Astrocyte of the spinal cord (primary cell): ENCODE measurements at regions not wholly inside any gene's neighbourhood (a gene's known extent, or its start where the extent isn't known, plus 50 kb on each side); places are given as distances from the start of the nearest gene placed in this dataset.

ENCODE experiments used
- DNase-seq: peaks from one replicate; pipeline ENCODE4 v3.0.0; 2011; ENCODE audit warnings: low read depth, low spot score
- H3K4me3 ChIP-seq: 2 replicates; pipeline ENCODE4 v1.5.1; 2011; ENCODE audit warnings: low read depth, mild to moderate bottlenecking, low read length, moderate library complexity
- in situ Hi-C: cut with HindIII; loops from 2 replicates; pipeline ENCODE4 v1.10.0; 2017; ENCODE audit warnings: low sequenced_read_pairs
- TF ChIP-seq, protein P1 (sequence below): IDR thresholded peaks from 2 replicates; pipeline ENCODE4 v1.5.1; 2012; ENCODE audit warnings: low read depth, mild to moderate bottlenecking, low read length, inconsistent platforms

DNA sequence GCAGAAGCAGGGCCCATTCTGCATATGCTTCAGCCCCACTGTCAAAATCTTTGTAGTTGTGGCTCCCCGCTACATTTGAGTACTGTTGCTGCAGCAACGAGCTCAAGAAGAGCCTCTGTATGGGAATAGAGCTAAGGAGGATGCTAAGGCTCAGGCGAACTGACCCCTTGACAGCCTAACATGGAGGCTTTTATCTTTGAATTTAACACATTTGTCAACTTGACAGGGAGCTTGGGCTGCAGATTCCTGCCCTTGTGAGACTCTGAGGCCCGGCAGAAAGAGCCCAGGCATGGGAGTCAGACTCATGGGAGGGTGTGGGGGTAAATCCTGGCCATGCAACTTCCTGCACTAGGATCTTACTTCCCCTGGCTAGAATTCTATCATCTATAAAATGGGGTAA, 278.7 kb upstream of the CITED2 start:
- TF ChIP-seq, protein P1, sequence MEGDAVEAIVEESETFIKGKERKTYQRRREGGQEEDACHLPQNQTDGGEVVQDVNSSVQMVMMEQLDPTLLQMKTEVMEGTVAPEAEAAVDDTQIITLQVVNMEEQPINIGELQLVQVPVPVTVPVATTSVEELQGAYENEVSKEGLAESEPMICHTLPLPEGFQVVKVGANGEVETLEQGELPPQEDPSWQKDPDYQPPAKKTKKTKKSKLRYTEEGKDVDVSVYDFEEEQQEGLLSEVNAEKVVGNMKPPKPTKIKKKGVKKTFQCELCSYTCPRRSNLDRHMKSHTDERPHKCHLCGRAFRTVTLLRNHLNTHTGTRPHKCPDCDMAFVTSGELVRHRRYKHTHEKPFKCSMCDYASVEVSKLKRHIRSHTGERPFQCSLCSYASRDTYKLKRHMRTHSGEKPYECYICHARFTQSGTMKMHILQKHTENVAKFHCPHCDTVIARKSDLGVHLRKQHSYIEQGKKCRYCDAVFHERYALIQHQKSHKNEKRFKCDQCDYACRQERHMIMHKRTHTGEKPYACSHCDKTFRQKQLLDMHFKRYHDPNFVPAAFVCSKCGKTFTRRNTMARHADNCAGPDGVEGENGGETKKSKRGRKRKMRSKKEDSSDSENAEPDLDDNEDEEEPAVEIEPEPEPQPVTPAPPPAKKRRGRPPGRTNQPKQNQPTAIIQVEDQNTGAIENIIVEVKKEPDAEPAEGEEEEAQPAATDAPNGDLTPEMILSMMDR, result no peak
- no peak for DNase-seq
- in situ Hi-C loops, result no loop called here
- H3K4me3 ChIP-seq, result no peak overlapping the region

DNA sequence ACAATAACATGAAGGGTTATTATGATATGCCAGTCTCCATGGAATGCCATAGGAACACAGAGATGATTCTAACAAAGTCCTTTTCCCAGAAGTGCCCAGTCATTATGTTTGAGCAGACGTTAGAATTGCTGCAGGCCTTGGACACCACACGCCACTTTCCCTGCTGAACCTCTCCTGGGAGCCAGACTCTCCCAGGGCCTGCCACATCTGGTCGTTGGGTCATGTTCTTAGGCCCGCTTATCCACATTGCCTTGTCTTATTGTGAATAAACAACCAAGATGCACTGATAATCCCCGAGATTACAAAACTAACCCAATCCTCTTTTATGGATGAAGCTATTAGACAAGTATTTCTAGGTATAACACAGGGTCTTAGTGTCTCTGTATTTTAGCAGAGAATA, 276.5 kb upstream of the CITED2 start:
- in situ Hi-C loops, result no loop called here
- DNase-seq, result no peak
- no peak overlapping the region for H3K4me3 ChIP-seq
- TF ChIP-seq, protein P1, result no peak

DNA sequence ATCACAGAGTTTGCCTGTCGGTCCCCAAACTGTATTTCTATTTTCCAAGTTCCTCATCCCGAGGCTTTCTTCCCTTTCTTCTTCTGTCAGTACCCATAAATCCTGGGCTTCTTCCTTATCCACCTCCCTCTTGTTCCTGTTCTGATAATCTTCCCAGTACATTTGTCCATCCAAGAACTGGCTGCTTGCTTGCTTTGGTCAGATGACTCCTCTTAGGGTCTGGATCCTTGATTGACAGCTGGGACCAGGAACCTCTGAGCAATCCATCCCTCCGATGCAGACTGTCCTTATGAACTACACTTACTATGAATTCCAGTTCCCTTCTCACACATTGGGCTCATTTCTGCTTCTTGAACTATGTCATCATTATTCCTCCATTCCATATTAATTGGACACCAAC, 275.3 kb upstream of the CITED2 start:
- no peak for DNase-seq
- in situ Hi-C loops, result no loop called here
- TF ChIP-seq, protein P1, result no peak
- H3K4me3 ChIP-seq, result no peak overlapping the region

DNA sequence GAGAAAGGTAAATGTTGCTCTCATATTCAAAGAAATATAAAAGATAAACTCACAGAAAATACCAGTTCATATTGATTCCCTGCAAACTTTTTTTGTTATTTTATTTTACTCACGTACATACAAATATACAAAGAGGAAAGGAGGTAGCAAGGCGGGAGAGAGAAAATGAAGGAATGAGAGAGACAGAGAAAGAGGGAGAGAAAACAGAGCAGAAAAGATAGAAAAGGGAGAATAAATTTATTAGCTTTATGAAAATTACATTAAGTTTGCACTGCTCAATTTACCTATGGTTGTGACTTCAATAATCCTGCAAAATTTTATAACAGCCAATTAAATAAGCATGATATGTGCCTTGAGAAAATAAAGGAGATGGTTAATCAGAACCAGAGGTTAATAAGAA, 274.7 kb upstream of the CITED2 start:
- no peak overlapping the region for H3K4me3 ChIP-seq
- DNase-seq, result no peak
- in situ Hi-C loops, result no loop called here
- TF ChIP-seq, protein P1, result no peak

DNA sequence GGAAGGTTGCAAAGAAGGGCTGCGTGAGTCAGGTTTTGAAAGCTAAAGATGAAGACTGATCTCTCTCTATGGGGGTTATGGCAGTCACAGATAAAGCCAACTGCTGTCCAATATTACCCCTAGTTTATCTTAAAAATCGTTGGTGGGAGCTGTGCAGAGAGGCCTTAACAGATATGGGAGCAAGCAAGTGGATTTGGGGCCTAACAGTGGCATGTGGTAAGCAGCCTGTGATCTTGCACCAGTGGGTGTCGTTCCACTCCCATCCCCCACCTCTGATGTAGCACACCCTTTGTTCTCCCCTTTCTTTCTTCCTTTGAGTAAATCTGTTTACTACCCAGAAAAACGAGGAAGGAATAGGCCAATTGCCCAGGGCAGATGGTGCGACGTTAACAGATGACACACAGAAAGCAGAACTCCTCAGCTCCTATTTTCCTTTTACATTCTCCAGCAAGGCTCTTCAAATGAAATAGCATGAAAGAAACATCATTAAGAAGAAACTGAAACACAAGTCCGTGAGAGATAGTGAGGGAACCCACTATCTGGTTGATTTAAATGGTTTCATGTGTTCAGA, 274.1 kb upstream of the CITED2 start:
- no peak for DNase-seq
- TF ChIP-seq, protein P1, result no peak
- in situ Hi-C loops, result no loop called here

DNA sequence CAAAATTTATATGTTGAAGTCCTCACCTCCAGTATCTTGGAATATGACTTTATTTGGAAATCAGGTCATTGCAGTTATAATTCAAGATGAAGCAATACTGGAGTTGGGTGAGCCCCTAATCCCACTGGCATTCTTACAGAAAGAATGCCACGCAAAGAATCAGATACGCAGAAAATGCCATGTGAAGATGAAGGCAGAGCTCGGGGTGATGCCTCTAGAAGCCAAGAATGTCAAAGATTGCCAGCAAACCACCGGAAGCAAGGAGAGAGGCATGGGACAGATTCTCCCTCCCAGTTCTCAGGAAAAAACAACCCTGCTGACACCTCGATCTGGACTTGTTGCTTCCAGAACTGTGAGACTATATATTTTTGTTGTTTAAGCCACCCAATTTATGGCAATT, 273.4 kb upstream of the CITED2 start:
- in situ Hi-C loops, result no loop called here
- TF ChIP-seq, protein P1, result no peak
- no peak for DNase-seq
- H3K4me3 ChIP-seq, result no peak overlapping the region

More for the DNA sequence above, 274.1 kb upstream of the CITED2 start:
- H3K4me3 ChIP-seq, result no peak overlapping the region

DNA sequence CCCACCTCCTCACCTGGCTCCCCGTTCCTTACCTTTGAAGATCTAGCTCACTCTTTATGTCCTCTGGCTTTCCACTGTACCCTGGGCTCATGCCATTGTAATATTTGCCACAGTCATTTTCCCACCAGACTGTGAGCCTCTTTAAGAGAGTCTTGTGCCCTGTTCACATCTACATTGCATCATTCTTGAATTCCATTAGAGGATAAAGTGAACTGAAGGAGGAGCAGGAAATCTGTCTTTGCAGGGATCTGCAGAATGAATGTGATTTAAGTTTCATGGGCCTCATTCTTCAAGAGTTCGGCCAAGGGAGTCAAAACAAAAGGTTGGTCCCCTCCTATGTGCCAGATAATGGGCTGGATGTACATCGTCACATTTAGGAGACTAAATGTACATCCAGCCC, 272.6 kb upstream of the CITED2 start:
- DNase-seq, result no peak
- in situ Hi-C loops, result no loop called here
- no peak overlapping the region for H3K4me3 ChIP-seq
- TF ChIP-seq, protein P1, result no peak
